Tibial artery (tissue), 4 donors: ENCODE measurements at regions not wholly inside any gene's neighbourhood (a gene's known extent, or its start where the extent isn't known, plus 50 kb on each side); places are given as distances from the start of the nearest gene placed in this dataset.

Experiments used
- DNase-seq, 2 donors: peaks; one replicate each; pipeline ENCODE4 v3.0.0-alpha.2; 2019
- H3K27ac ChIP-seq, 2 donors: fragments of 200-600 bp; sonication (generic) in 1 of 2; 1 replicate in 1 of 2; 2 replicates in 1 of 2; pipeline ENCODE4 v1.5.1; 2018 to 2019; ENCODE audit warnings: mild to moderate bottlenecking in 1 of 2
- H3K27me3 ChIP-seq, 2 donors: fragments of 200-600 bp; sonication (generic) in 1 of 2; one replicate each; pipeline versions ENCODE4 v1.5.1 to v1.6.0; 2016 to 2019
- H3K36me3 ChIP-seq, 3 donors: fragments of 200-600 bp; sonication (generic) in 2 of 3; one replicate each; pipeline ENCODE4 v1.5.1; 2016 to 2019; ENCODE audit warnings: mild to moderate bottlenecking in 2 of 3
- H3K4me1 ChIP-seq, 4 donors: fragments of 200-600 bp; sonication (generic) in 2 of 4; 1 replicate in 3 of 4; 2 replicates in 1 of 4; pipeline ENCODE4 v1.5.1; 2016 to 2019
- H3K4me3 ChIP-seq, 2 donors: fragments of 200-600 bp; sonication (generic) in 1 of 2; 1 replicate in 1 of 2; 2 replicates in 1 of 2; pipeline ENCODE4 v1.5.1; 2018 to 2019; ENCODE audit warnings: mild to moderate bottlenecking in 2 of 2
- H3K9me3 ChIP-seq, 3 donors: fragments of 200-600 bp; sonication (generic) in 1 of 3; one replicate each; pipeline ENCODE4 v1.5.1; 2016 to 2019
- intact Hi-C: fragments of 100-400 bp; cut with DNase I; formaldehyde crosslinking; loops from one replicate; pipeline ENCODE4 v1.15.0; 2023; ENCODE audit warnings: low total_unique reads
- TF ChIP-seq, protein P1 (sequence below), 2 experiments: fragments of 200-600 bp in 1 of 2; fragments of 450-650 bp in 1 of 2; IDR thresholded peaks; one replicate each; pipeline ENCODE4 v1.5.1; 2017 to 2019; ENCODE audit warnings: antibody characterized with exemption in 2 of 2, mild to moderate bottlenecking in 1 of 2, moderate library complexity in 1 of 2

DNA sequence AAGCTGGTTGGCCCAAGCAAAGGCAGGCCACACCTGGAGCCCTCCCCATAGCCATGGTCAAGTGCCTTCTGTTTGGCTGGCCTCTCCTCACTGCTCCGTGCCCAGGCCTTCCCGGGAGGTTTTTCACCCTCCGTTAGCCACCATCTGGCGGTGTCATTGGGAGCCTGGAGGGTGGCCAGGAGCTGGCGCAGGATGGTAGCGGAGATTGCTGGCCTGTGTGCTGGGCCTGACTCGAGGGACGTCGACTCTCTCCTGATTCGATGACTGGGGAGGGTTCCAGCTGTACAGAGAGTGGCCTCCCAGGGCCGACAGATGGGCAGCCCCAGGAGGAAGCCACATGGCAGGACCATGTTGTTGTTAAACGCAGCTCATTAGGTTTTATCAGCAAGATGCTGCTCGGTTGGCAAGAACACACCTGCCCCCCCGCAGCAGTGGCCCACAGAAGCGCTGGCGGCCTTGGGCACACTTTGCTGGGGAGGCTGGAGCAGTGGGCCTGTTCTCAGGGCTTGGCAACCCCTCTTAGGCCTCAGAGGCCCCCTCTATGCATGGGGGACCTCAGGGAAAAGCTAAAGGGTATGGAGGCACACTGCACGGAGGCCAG lies 64.0 kb upstream of the CACUL1 start:
- Histone ChIP-seq H3K9me3 (no peaks in the 10 kb centered on the region), H3K4me3 (no peak overlapping the region), H3K27me3 (peaks cover 0 to 2% of the 10 kb centered on the region in 2 donors), H3K36me3 (no peaks in the 10 kb centered on the region), H3K27ac (no peak overlapping the region), H3K4me1 (no peaks in the 10 kb centered on the region)
- TF ChIP-seq, protein P1, sequence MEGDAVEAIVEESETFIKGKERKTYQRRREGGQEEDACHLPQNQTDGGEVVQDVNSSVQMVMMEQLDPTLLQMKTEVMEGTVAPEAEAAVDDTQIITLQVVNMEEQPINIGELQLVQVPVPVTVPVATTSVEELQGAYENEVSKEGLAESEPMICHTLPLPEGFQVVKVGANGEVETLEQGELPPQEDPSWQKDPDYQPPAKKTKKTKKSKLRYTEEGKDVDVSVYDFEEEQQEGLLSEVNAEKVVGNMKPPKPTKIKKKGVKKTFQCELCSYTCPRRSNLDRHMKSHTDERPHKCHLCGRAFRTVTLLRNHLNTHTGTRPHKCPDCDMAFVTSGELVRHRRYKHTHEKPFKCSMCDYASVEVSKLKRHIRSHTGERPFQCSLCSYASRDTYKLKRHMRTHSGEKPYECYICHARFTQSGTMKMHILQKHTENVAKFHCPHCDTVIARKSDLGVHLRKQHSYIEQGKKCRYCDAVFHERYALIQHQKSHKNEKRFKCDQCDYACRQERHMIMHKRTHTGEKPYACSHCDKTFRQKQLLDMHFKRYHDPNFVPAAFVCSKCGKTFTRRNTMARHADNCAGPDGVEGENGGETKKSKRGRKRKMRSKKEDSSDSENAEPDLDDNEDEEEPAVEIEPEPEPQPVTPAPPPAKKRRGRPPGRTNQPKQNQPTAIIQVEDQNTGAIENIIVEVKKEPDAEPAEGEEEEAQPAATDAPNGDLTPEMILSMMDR (IDR thresholded peaks at IDR 0.05), result no peak
- peak in 1 of 2 donors; percentile 55 for DNase-seq
- intact Hi-C loops, result no loop called here

DNA sequence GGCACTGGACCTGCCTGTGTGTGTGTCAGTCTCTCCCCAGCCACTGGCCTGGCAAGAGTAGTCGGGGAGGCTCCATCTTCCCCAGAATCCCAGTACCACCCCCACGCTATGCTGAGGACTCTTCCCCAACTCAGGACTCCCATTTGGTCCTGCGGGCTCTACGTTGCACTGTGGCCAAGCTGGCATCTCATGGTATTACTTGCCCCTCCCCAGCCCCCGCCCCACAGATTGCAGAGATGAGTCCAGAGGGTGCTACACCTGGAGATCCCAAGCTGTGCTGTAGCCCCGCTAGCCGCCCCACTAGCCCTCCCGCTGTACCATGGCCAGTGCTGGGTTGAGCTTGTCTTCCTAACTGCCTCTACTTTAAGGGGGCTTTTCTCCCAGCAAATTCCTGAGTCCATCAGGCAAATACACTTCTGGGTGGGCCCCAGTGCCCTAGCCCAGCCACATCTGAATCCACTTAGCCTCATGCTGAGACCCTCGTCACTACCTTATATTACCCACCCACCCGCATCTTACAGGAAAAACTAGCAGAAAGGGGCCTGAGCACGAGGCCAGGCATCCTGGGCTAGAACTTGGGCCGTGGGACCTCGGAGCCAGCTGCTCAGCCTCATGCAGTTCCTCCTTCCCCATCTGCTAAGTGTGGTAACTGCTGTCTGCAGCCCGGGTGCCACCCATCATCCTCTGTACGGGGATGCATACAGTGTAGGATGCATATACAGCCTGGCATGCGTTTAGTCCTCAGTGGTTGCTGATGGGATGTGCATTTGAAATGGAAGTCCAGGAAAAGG lies 65.8 kb upstream of the CACUL1 start:
- Histone ChIP-seq H3K4me1 (no peaks in the 10 kb centered on the region), H3K27me3 (no peaks in the 10 kb centered on the region), H3K9me3 (no peaks in the 10 kb centered on the region), H3K4me3 (no peak overlapping the region), H3K36me3 (no peaks in the 10 kb centered on the region), H3K27ac (no peak overlapping the region)
- TF ChIP-seq, protein P1 (IDR thresholded peaks at IDR 0.05), result no peak
- intact Hi-C loops, result no loop called here
- peak in 1 of 2 donors; percentile 50 for DNase-seq

DNA sequence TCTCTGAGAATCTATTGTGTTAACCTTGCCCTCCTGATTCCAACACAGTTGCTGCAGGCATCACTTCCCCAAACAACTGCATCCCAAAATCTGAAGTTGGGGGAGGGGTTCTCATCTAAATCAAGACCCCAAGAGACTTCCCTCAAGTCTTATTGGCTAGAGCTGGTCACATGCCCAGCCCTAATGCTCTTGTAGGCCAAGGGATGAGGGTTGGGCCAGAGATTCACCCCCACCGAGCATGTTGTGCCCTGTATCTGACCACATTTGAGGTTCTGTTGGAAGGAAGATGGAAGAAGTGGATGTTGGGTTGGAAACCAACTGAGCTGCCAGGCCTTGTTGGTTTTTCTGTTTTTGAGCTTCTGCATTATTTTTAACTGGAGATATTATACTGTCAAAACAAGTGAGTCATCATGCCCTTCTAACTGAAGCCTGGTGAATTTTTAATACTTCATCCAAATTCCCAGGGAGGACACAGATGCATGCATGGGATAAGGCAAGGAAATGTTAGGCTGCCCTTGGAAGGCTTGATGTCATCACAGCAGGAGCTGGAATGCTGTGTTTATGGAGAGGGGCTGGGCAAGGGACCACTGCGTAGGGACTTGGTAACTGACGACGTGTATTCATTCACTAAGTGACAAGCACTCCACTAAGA lies 68.6 kb upstream of the CACUL1 start:
- no peak overlapping the region for H3K27ac ChIP-seq
- TF ChIP-seq, protein P1 (IDR thresholded peaks at IDR 0.05), result no peak
- no peaks in the 10 kb centered on the region for H3K36me3 ChIP-seq
- no peak overlapping the region for H3K4me3 ChIP-seq
- intact Hi-C loops, result no loop called here
- no peaks in the 10 kb centered on the region for H3K4me1 ChIP-seq
- H3K27me3 ChIP-seq, result no peaks in the 10 kb centered on the region
- no peaks in the 10 kb centered on the region for H3K9me3 ChIP-seq
- DNase-seq, result no peak

DNA sequence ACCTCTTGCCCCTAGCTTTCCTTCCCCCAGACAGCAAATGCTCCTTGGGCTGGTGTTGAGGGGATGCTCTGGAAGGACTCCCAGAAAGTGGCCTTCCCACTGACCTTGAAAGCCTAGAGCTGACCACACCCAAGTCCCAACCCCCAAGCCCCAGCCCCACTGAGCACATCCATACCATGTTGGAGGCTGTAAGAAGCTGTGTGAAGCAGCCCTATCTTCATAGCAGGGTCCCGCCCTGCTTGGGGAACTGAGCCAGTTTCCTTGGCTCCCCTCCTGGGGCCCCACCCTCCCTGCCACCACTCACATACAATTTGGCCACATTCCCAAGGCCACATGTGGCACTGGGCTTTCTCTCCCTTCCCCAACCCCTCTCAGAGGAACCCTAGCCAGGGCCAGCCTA lies 72.3 kb upstream of the CACUL1 start:
- no peaks in the 10 kb centered on the region for H3K9me3 ChIP-seq
- no peak overlapping the region for H3K27ac ChIP-seq
- H3K4me3 ChIP-seq, result no peak overlapping the region
- intact Hi-C loops, result no loop called here
- peaks cover 0 to 4% (median 3%) of the 10 kb centered on the region in 4 donors for H3K4me1 ChIP-seq
- no peaks in the 10 kb centered on the region for H3K36me3 ChIP-seq
- TF ChIP-seq, protein P1 (IDR thresholded peaks at IDR 0.05), result no peak
- DNase-seq, result peak in 1 of 2 donors; percentile 28
- H3K27me3 ChIP-seq, result no peaks in the 10 kb centered on the region

DNA sequence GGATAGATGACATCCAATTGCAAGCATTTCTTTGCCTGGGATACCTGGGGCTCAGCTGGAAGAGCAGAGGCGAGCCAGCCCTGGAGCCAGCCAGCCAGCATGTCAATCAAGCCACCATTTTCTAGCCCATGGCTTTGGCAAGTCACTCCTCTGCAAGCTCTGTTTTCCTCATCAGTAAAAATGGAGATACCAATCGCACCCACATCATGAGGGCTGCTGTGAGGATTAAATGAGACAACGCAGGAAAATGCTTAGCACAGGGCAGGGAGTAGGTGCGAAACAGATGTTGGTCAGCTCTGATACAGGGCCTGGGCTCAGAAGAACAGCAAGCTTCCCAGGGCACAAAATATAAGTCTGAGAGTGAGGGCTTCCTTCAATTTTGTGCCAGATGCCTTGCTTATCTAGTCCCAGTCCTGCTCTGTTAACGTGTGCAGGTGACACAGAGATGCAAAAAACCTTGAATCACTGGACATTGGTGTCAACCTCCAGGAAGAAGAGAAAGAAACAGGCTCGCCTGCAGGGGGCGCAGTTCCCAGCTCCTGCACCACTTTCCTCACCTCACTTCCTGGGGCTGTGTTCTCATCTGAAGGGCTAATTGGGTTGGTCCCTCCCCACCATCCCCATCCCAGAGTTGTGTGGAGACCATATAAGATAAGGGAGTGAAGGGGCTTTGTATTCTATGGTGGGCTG lies 72.8 kb upstream of the CACUL1 start:
- Histone ChIP-seq H3K27ac (no peak overlapping the region), H3K9me3 (no peaks in the 10 kb centered on the region), H3K27me3 (no peaks in the 10 kb centered on the region), H3K4me1 (peaks cover 0 to 9% (median 7%) of the 10 kb centered on the region in 4 donors), H3K4me3 (no peak overlapping the region), H3K36me3 (no peaks in the 10 kb centered on the region)
- TF ChIP-seq, protein P1 (IDR thresholded peaks at IDR 0.05), result no peak
- intact Hi-C loops, result no loop called here
- no peak for DNase-seq
